ENCODE measurements at regions not wholly inside any gene's neighbourhood (a gene's known extent, or its start where the extent isn't known, plus 50 kb on each side); places are given as distances from the start of the nearest gene placed in this dataset.

- H3K27ac Mint-ChIP-seq: no peak overlapping the region
- no peaks in the 10 kb centered on the region for H3K4me1 Mint-ChIP-seq (ENCODE audit: low read depth)
- H3K4me3 Mint-ChIP-seq: no peak overlapping the region
- peaks cover 10% of the 10 kb centered on the region for H3K9me3 Mint-ChIP-seq
- H3K27me3 Mint-ChIP-seq (ENCODE audit: insufficient read depth): no peaks in the 10 kb centered on the region
- intact Hi-C loops (cut with micrococcal nuclease): no loop called here
- no peak for DNase-seq (ENCODE audit: low spot score)
- H3K36me3 Mint-ChIP-seq (ENCODE audit: low read depth): no peaks in the 10 kb centered on the region
These were observed 134.9 kb upstream of the ISX start for GRCh38 chr22:34931026-34931425.

- intact Hi-C loops (cut with micrococcal nuclease): no loop called here
- H3K36me3 Mint-ChIP-seq (ENCODE audit: low read depth): no peaks in the 10 kb centered on the region
These were observed 131.7 kb upstream of the ISX start for GRCh38 chr22:34934261-34934660.

GRCh38 chr22:34943830-34944229, 122.1 kb upstream of the ISX start:
- Mint-ChIP-seq H3K27me3 (ENCODE audit: insufficient read depth) (no peaks in the 10 kb centered on the region), H3K27ac (no peak overlapping the region), H3K36me3 (ENCODE audit: low read depth) (no peaks in the 10 kb centered on the region), H3K4me3 (no peak overlapping the region), H3K9me3 (peaks cover 4% of the 10 kb centered on the region), H3K4me1 (ENCODE audit: low read depth) (no peaks in the 10 kb centered on the region)
- intact Hi-C loops (cut with micrococcal nuclease): no loop called here
- no peak for DNase-seq (ENCODE audit: low spot score)

More at GRCh38 chr22:34934261-34934660, 131.7 kb upstream of the ISX start:
- no peak for DNase-seq (ENCODE audit: low spot score)
- Mint-ChIP-seq H3K27ac (no peak overlapping the region), H3K27me3 (ENCODE audit: insufficient read depth) (no peaks in the 10 kb centered on the region), H3K9me3 (peaks cover 4% of the 10 kb centered on the region), H3K4me1 (ENCODE audit: low read depth) (no peaks in the 10 kb centered on the region), H3K4me3 (no peak overlapping the region)

- no peak for DNase-seq (ENCODE audit: low spot score)
- intact Hi-C loops (cut with micrococcal nuclease): no loop called here
- H3K36me3 Mint-ChIP-seq (ENCODE audit: low read depth): no peaks in the 10 kb centered on the region
These were observed 119.5 kb upstream of the ISX start for GRCh38 chr22:34946339-34946985.

DNA sequence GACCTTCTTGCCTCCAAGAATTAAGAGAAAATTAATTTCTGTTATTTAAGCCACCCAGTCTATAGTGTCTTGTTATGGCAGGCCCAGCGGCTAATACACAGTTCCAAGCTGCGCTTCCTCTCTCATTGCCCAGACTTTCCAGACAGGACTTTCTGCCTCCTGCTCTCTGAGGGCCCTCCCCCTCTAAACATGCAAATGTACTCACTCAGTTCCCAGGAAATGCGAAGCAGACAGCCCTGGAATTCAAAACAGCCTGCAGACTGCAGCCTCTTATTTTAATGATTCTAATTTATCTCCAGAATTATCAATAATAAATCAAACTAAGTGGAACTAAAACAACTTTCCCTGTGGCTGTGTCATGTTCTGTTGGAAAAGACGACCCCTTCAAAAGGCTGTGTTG, 115.5 kb upstream of the ISX start:
- H3K9me3 Mint-ChIP-seq: no peaks in the 10 kb centered on the region
- intact Hi-C loops (cut with micrococcal nuclease): no loop called here
- H3K4me1 Mint-ChIP-seq (ENCODE audit: low read depth): no peaks in the 10 kb centered on the region
- no peak overlapping the region for H3K4me3 Mint-ChIP-seq
- H3K27ac Mint-ChIP-seq: no peak overlapping the region
- no peaks in the 10 kb centered on the region for H3K27me3 Mint-ChIP-seq (ENCODE audit: insufficient read depth)
- DNase-seq (ENCODE audit: low spot score): no peak
- H3K36me3 Mint-ChIP-seq (ENCODE audit: low read depth): no peaks in the 10 kb centered on the region

More at GRCh38 chr22:34946339-34946985, 119.5 kb upstream of the ISX start:
- no peak overlapping the region for H3K4me3 Mint-ChIP-seq
- no peak overlapping the region for H3K27ac Mint-ChIP-seq
- no peaks in the 10 kb centered on the region for H3K9me3 Mint-ChIP-seq
- H3K4me1 Mint-ChIP-seq (ENCODE audit: low read depth): no peaks in the 10 kb centered on the region
- no peaks in the 10 kb centered on the region for H3K27me3 Mint-ChIP-seq (ENCODE audit: insufficient read depth)

DNA sequence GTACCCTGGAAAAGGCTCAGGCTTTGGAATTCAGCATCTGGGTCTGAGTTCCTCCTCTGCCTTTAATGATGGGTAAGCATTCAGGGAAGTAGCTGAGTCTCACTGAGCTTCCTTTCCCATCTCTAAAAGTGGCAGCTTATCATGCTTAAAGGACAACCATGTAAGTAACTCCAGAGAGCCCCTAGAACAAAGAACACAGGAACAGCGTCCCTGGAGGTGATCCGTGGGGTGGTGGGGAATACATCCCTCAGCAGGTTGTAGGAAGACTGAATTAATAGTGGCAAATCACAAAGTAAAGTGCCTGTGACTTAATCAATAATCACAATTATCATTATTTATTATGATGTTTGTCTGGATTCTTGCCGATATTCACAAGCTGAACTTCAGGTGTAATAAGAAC, 114.7 kb upstream of the ISX start:
- intact Hi-C loops (cut with micrococcal nuclease): no loop called here

DNA sequence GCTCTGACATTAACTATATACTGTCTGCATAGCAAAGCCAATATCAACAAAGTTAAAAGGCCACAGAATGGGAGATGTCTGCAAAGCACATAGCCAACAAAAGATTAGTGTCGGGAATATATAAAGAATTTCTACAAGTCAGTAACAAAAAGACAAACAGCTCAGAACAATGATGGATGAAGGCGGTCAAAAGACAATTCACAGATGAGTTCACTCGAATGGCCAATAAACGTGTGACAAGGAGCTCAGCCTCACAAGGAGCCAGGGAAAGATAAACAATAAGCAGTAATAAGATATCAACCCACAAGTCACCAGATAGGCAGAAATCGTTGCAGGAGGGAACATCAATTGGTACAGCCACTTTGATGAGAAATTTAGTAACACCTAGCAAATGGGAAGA, 106.0 kb upstream of the ISX start:
- DNase-seq (ENCODE audit: low spot score): no peak
- Mint-ChIP-seq H3K27me3 (ENCODE audit: insufficient read depth) (no peaks in the 10 kb centered on the region), H3K27ac (no peak overlapping the region), H3K9me3 (peaks cover 6% of the 10 kb centered on the region), H3K4me1 (ENCODE audit: low read depth) (no peaks in the 10 kb centered on the region), H3K4me3 (no peak overlapping the region), H3K36me3 (ENCODE audit: low read depth) (no peaks in the 10 kb centered on the region)
- intact Hi-C loops (cut with micrococcal nuclease): no loop called here

More for the DNA sequence above, 114.7 kb upstream of the ISX start:
- no peaks in the 10 kb centered on the region for H3K36me3 Mint-ChIP-seq (ENCODE audit: low read depth)
- no peak overlapping the region for H3K27ac Mint-ChIP-seq
- H3K27me3 Mint-ChIP-seq (ENCODE audit: insufficient read depth): no peaks in the 10 kb centered on the region
- no peak overlapping the region for H3K4me3 Mint-ChIP-seq
- H3K4me1 Mint-ChIP-seq (ENCODE audit: low read depth): no peaks in the 10 kb centered on the region
- no peaks in the 10 kb centered on the region for H3K9me3 Mint-ChIP-seq
- no peak for DNase-seq (ENCODE audit: low spot score)

GRCh38 chr22:34966980-34967565, 98.9 kb upstream of the ISX start:
- Mint-ChIP-seq H3K27ac (no peak overlapping the region), H3K9me3 (no peaks in the 10 kb centered on the region), H3K27me3 (ENCODE audit: insufficient read depth) (no peaks in the 10 kb centered on the region), H3K36me3 (ENCODE audit: low read depth) (no peaks in the 10 kb centered on the region), H3K4me3 (no peak overlapping the region), H3K4me1 (ENCODE audit: low read depth) (no peaks in the 10 kb centered on the region)
- no peak for DNase-seq (ENCODE audit: low spot score)
- intact Hi-C loops (cut with micrococcal nuclease): no loop called here

DNA sequence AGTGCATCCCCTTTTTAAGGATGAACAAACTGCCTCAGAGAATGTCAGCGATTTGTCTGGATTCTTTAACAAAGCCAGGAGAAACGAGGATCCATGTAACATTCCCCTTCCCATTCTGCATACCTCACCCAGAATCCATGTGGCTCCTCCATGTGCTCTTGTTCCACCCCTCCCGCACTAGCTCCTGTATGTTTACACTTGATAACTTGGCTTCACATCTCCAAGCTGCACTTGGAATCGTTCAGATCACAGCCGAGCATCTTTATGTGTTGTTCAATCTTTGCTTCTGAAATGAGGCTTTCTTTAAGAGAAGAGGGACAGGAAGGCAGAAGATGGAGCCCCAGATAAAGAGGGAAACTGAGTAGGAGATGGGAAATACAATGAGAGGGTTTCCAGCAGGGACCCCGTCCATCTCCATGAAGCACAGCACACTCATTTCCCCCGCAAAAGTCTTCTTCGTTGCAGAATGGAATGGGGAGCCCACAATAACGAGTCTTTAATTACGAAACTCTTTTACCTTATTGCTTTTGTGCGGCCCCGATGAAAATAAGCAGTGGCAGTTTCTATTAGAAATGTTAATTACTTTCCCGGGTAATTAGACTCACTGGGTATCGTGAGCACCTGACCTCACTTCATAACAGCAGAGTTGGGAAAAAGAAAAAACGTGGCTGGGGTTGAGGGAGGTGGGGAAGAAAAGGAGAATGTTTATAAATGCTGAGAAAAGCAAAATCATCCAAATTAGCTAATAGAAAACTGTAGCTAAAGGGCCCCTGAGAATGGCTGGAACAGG, 96.8 kb upstream of the ISX start:
- no peak for DNase-seq (ENCODE audit: low spot score)
- no peaks in the 10 kb centered on the region for H3K4me1 Mint-ChIP-seq (ENCODE audit: low read depth)
- no peaks in the 10 kb centered on the region for H3K36me3 Mint-ChIP-seq (ENCODE audit: low read depth)
- no peak overlapping the region for H3K27ac Mint-ChIP-seq
- no peaks in the 10 kb centered on the region for H3K9me3 Mint-ChIP-seq
- intact Hi-C loops (cut with micrococcal nuclease): no loop called here
- H3K4me3 Mint-ChIP-seq: no peak overlapping the region
- H3K27me3 Mint-ChIP-seq (ENCODE audit: insufficient read depth): no peaks in the 10 kb centered on the region

DNA sequence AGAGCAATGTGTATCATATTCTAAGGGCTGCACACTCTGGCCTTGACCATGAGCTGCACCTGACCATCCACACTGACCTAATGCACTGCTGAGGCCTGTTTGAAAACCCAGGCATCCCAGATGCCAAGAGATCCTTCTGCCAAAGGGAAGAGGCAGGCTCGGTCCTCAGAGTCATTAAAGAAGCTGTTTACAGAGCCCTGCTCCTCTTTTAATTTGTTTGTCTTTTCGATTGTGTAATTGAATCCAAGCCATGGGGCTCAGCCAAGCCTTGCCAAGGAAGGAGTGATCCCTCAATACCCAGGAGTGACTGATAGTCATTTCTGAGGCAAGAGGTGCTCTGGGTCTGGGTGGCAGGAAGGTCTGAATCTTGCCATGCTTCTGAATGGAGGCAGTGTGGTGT, 94.5 kb upstream of the ISX start:
- Mint-ChIP-seq H3K36me3 (ENCODE audit: low read depth) (no peaks in the 10 kb centered on the region), H3K27me3 (ENCODE audit: insufficient read depth) (no peaks in the 10 kb centered on the region), H3K9me3 (peaks cover 11% of the 10 kb centered on the region), H3K4me3 (no peak overlapping the region), H3K4me1 (ENCODE audit: low read depth) (no peaks in the 10 kb centered on the region), H3K27ac (no peak overlapping the region)
- intact Hi-C loops (cut with micrococcal nuclease): no loop called here
- DNase-seq (ENCODE audit: low spot score): no peak

GRCh38 chr22:34972191-34972897, 93.6 kb upstream of the ISX start:
- no peak overlapping the region for H3K27ac Mint-ChIP-seq
- no peaks in the 10 kb centered on the region for H3K27me3 Mint-ChIP-seq (ENCODE audit: insufficient read depth)
- H3K36me3 Mint-ChIP-seq (ENCODE audit: low read depth): no peaks in the 10 kb centered on the region
- intact Hi-C loops (cut with micrococcal nuclease): no loop called here
- no peaks in the 10 kb centered on the region for H3K4me1 Mint-ChIP-seq (ENCODE audit: low read depth)
- no peak overlapping the region for H3K4me3 Mint-ChIP-seq
- no peak for DNase-seq (ENCODE audit: low spot score)
- peaks cover 11% of the 10 kb centered on the region for H3K9me3 Mint-ChIP-seq

- H3K9me3 Mint-ChIP-seq: peaks cover 11% of the 10 kb centered on the region
- H3K36me3 Mint-ChIP-seq (ENCODE audit: low read depth): no peaks in the 10 kb centered on the region
- DNase-seq (ENCODE audit: low spot score): no peak
- no peak overlapping the region for H3K4me3 Mint-ChIP-seq
- H3K27me3 Mint-ChIP-seq (ENCODE audit: insufficient read depth): no peaks in the 10 kb centered on the region
- no peaks in the 10 kb centered on the region for H3K4me1 Mint-ChIP-seq (ENCODE audit: low read depth)
- intact Hi-C loops (cut with micrococcal nuclease): no loop called here
- H3K27ac Mint-ChIP-seq: no peak overlapping the region
These were observed 92.9 kb upstream of the ISX start for GRCh38 chr22:34973016-34973415.

- Mint-ChIP-seq H3K27me3 (ENCODE audit: insufficient read depth) (no peaks in the 10 kb centered on the region), H3K4me3 (no peak overlapping the region), H3K9me3 (peaks cover 11% of the 10 kb centered on the region), H3K4me1 (ENCODE audit: low read depth) (no peaks in the 10 kb centered on the region), H3K27ac (no peak overlapping the region), H3K36me3 (ENCODE audit: low read depth) (no peaks in the 10 kb centered on the region)
- DNase-seq (ENCODE audit: low spot score): no peak
- intact Hi-C loops (cut with micrococcal nuclease): no loop called here
These were observed 92.0 kb upstream of the ISX start for GRCh38 chr22:34973926-34974325.
